Naive thymus-derived CD4-positive, alpha-beta T cell (primary cell): ENCODE measurements at regions not wholly inside any gene's neighbourhood (a gene's known extent, or its start where the extent isn't known, plus 50 kb on each side); places are given as distances from the start of the nearest gene placed in this dataset.

Source experiments
- ATAC-seq: fragments of 150-1000 bp; cut with Tn5 transposase; 2 replicates; pipeline ENCODE4 v1.10.0; 2021; ENCODE audit warnings: mild to moderate bottlenecking, moderate library complexity
- CTCF ChIA-PET: fragments of 350-600 bp; sonication (Branson Sonifier 250); formaldehyde crosslinking; loops from one replicate; lab custom pipeline; 2021; ENCODE audit warnings: antibody characterized with exemption; lab: Charles Lee
- POLR2A ChIA-PET: fragments of 350-600 bp; sonication (Branson Sonifier 250); formaldehyde crosslinking; loops from one replicate; lab custom pipeline; 2021; ENCODE audit warnings: antibody characterized with exemption, inconsistent platforms; lab: Charles Lee
- DNase-seq, 9 donors: peaks; one replicate each; pipeline versions ENCODE4 v3.0.0 to v3.0.0-alpha.2; 2020 to 2022; ENCODE audit warnings: mixed read lengths in 1 of 9
- H3K27ac ChIP-seq: one replicate; pipeline ENCODE4 v1.7.0; 2013; ENCODE audit warnings: mild to moderate bottlenecking, low read depth, low read length, moderate library complexity
- H3K27me3 ChIP-seq, 2 donors: one replicate each; pipeline ENCODE4 v1.7.0; 2013; ENCODE audit warnings: low read length in 2 of 2, mild to moderate bottlenecking in 2 of 2, moderate library complexity in 2 of 2; ENCODE audit not compliant: control insufficient read depth in 2 of 2, insufficient read depth in 2 of 2
- H3K36me3 ChIP-seq, 3 experiments: 1 replicate in 2 of 3; 2 replicates in 1 of 3; pipeline ENCODE4 v1.7.0; 2013; ENCODE audit warnings: low read length in 3 of 3, mild to moderate bottlenecking in 3 of 3, moderate library complexity in 1 of 3; ENCODE audit not compliant: insufficient read depth in 3 of 3, control insufficient read depth in 2 of 3
- H3K4me1 ChIP-seq, 2 donors: one replicate each; pipeline ENCODE4 v1.7.0; 2013; ENCODE audit warnings: low read length in 2 of 2, mild to moderate bottlenecking in 2 of 2, moderate library complexity in 1 of 2; ENCODE audit not compliant: control insufficient read depth in 2 of 2, insufficient read depth in 2 of 2
- H3K4me3 ChIP-seq: 2 replicates; pipeline ENCODE4 v1.7.0; 2013; ENCODE audit warnings: mild to moderate bottlenecking, low read length
- H3K9me3 ChIP-seq, 3 experiments: 1 replicate in 2 of 3; 2 replicates in 1 of 3; pipeline ENCODE4 v1.7.0; 2013; ENCODE audit warnings: low read length in 3 of 3; ENCODE audit not compliant: control insufficient read depth in 2 of 3
- H3K27ac Mint-ChIP-seq, 9 donors: one replicate each; pipeline ENCODE4 v1.8.0; 2020 to 2022; ENCODE audit warnings: mixed read lengths in 9 of 9, mild to moderate bottlenecking in 8 of 9, moderate library complexity in 5 of 9, inconsistent platforms in 2 of 9
- H3K27me3 Mint-ChIP-seq, 5 donors: one replicate each; pipeline ENCODE4 v1.8.0; 2021 to 2022; ENCODE audit warnings: mixed read lengths in 5 of 5, mild to moderate bottlenecking in 1 of 5
- H3K36me3 Mint-ChIP-seq, 5 donors: one replicate each; pipeline ENCODE4 v1.8.0; 2020 to 2022; ENCODE audit warnings: mixed read lengths in 5 of 5, mild to moderate bottlenecking in 3 of 5, inconsistent platforms in 1 of 5
- H3K4me1 Mint-ChIP-seq, 7 donors: one replicate each; pipeline ENCODE4 v1.8.0; 2020 to 2022; ENCODE audit warnings: mixed read lengths in 7 of 7, mild to moderate bottlenecking in 3 of 7, inconsistent platforms in 1 of 7
- H3K4me3 Mint-ChIP-seq, 10 donors: one replicate each; pipeline ENCODE4 v1.8.0; 2020 to 2022; ENCODE audit warnings: mild to moderate bottlenecking in 10 of 10, mixed read lengths in 10 of 10, moderate library complexity in 6 of 10, inconsistent platforms in 2 of 10
- H3K9me3 Mint-ChIP-seq, 11 donors: one replicate each; pipeline ENCODE4 v1.8.0; 2020 to 2022; ENCODE audit warnings: mixed read lengths in 11 of 11, mild to moderate bottlenecking in 4 of 11, inconsistent platforms in 1 of 11, moderate library complexity in 1 of 11
- intact Hi-C, 2 donors: fragments of 100-400 bp; cut with micrococcal nuclease; formaldehyde crosslinking; loops; one replicate each; pipeline ENCODE4 v1.15.1; 2023

DNA sequence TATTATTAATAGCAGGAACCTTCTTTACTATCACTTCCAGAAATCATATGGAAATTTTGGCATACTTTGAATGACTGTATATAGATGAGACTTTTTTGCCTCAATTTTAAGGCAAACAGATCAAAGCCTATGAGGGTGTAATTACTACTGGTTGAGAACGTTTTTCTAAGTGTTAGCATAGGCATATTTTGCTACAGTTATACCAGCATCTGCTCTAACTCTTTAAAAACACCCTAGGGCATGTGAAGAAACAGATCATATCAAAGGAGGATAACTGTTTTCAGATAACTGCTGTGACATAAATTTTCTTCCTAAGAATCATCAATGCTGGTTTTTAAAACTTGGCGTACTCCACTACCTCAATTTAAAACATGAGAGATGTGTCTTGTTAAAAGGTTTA is 1155.3 kb downstream of the FSTL5 start:
- Mint-ChIP-seq H3K4me1 (no peaks in the 10 kb centered on the region), H3K4me3 (no peak overlapping the region), H3K27ac (no peak overlapping the region), H3K36me3 (no peaks in the 10 kb centered on the region), H3K27me3 (no peaks in the 10 kb centered on the region), H3K9me3 (peaks cover 0 to 14% (median 3%) of the 10 kb centered on the region in 11 donors)
- Histone ChIP-seq H3K4me3 (no peak overlapping the region), H3K36me3 (no peaks in the 10 kb centered on the region), H3K27ac (no peak overlapping the region), H3K9me3 (no peaks in the 10 kb centered on the region), H3K27me3 (no peaks in the 10 kb centered on the region), H3K4me1 (no peaks in the 10 kb centered on the region)
- ATAC-seq (no peak), DNase-seq (no peak)
- intact Hi-C loops, result no loop called here
- CTCF ChIA-PET, result no interaction called here
- POLR2A ChIA-PET, result no interaction called here

GRCh38 chr4:161010227-161010626 is 1153.6 kb downstream of the FSTL5 start:
- no peaks in the 10 kb centered on the region for H3K9me3 ChIP-seq
- H3K27ac ChIP-seq, result no peak overlapping the region
- Mint-ChIP-seq H3K4me3 (no peak overlapping the region), H3K36me3 (no peaks in the 10 kb centered on the region), H3K27ac (no peak overlapping the region), H3K9me3 (peaks cover 0 to 7% (median 3%) of the 10 kb centered on the region in 11 donors), H3K4me1 (no peaks in the 10 kb centered on the region), H3K27me3 (no peaks in the 10 kb centered on the region)
- POLR2A ChIA-PET, result no interaction called here
- no peaks in the 10 kb centered on the region for H3K36me3 ChIP-seq
- H3K4me3 ChIP-seq, result no peak overlapping the region
- H3K4me1 ChIP-seq, result no peaks in the 10 kb centered on the region
- intact Hi-C loops, result no loop called here
- DNase-seq (no peak), ATAC-seq (no peak)
- CTCF ChIA-PET, result no interaction called here
- no peaks in the 10 kb centered on the region for H3K27me3 ChIP-seq
